Esophagus squamous epithelium (tissue), 4 donors: ENCODE measurements at regions not wholly inside any gene's neighbourhood (a gene's known extent, or its start where the extent isn't known, plus 50 kb on each side); places are given as distances from the start of the nearest gene placed in this dataset.

ENCODE experiments used
- POLR2A ChIP-seq, 4 donors: fragments of 450-650 bp; IDR thresholded peaks; one replicate each; pipeline ENCODE4 v1.6.1; 2017; ENCODE audit warnings: antibody characterized with exemption in 4 of 4, mild to moderate bottlenecking in 4 of 4, moderate library complexity in 3 of 4
- TF ChIP-seq, protein P1 (sequence below), 6 experiments: fragments of 450-650 bp in 4 of 6; fragments of 200-600 bp in 2 of 6; sonication (generic) in 2 of 6; IDR thresholded peaks; one replicate each; pipeline ENCODE4 v1.5.1; 2016 to 2019; ENCODE audit warnings: antibody characterized with exemption in 6 of 6, mild to moderate bottlenecking in 4 of 6, moderate library complexity in 4 of 6

- TF ChIP-seq, protein P1, sequence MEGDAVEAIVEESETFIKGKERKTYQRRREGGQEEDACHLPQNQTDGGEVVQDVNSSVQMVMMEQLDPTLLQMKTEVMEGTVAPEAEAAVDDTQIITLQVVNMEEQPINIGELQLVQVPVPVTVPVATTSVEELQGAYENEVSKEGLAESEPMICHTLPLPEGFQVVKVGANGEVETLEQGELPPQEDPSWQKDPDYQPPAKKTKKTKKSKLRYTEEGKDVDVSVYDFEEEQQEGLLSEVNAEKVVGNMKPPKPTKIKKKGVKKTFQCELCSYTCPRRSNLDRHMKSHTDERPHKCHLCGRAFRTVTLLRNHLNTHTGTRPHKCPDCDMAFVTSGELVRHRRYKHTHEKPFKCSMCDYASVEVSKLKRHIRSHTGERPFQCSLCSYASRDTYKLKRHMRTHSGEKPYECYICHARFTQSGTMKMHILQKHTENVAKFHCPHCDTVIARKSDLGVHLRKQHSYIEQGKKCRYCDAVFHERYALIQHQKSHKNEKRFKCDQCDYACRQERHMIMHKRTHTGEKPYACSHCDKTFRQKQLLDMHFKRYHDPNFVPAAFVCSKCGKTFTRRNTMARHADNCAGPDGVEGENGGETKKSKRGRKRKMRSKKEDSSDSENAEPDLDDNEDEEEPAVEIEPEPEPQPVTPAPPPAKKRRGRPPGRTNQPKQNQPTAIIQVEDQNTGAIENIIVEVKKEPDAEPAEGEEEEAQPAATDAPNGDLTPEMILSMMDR (IDR thresholded peaks at IDR 0.05): no peak
- no peak for TF ChIP-seq POLR2A (IDR thresholded peaks at IDR 0.05)
These were observed 95.6 kb downstream of the RASSF10 start for GRCh38 chr11:13104619-13105236.
